ENCODE measurements at regions not wholly inside any gene's neighbourhood (a gene's known extent, or its start where the extent isn't known, plus 50 kb on each side); places are given as distances from the start of the nearest gene placed in this dataset.
"Not testable (repeated sequence)": the region's sequence is repeated elsewhere in the genome, so short reads cannot be mapped to it uniquely, and the experiment has no call there.

- H3K4me3 Mint-ChIP-seq: no peak overlapping the region
These were observed 622.8 kb downstream of the DACH1 start for GRCh38 chr13:71244161-71244560.

GRCh38 chr13:71242201-71242600 is 624.8 kb downstream of the DACH1 start:
- Mint-ChIP-seq H3K4me1 (no peaks in the 10 kb centered on the region), H3K9me3 (no peaks in the 10 kb centered on the region), H3K27me3 (no peaks in the 10 kb centered on the region), H3K36me3 (ENCODE audit: insufficient read depth) (no peaks in the 10 kb centered on the region), H3K4me3 (no peak overlapping the region), H3K27ac (ENCODE audit: low read depth) (no peak overlapping the region)
- DNase-seq (ENCODE audit: low spot score in 2 of 2) (no peak), ATAC-seq (replicated peaks; ENCODE audit: extremely low read depth, poor library complexity, severe bottlenecking) (no peak)

More at GRCh38 chr13:71244161-71244560, 622.8 kb downstream of the DACH1 start:
- Mint-ChIP-seq H3K4me1 (no peaks in the 10 kb centered on the region), H3K27ac (ENCODE audit: low read depth) (no peak overlapping the region), H3K36me3 (ENCODE audit: insufficient read depth) (no peaks in the 10 kb centered on the region), H3K27me3 (no peaks in the 10 kb centered on the region), H3K9me3 (no peaks in the 10 kb centered on the region)
- ATAC-seq (replicated peaks; ENCODE audit: extremely low read depth, poor library complexity, severe bottlenecking) (no peak), DNase-seq (ENCODE audit: low spot score in 2 of 2) (no peak)

- H3K4me1 Mint-ChIP-seq: no peaks in the 10 kb centered on the region
- H3K27ac Mint-ChIP-seq (ENCODE audit: low read depth): no peak overlapping the region
- H3K9me3 Mint-ChIP-seq: no peaks in the 10 kb centered on the region
- H3K27me3 Mint-ChIP-seq: no peaks in the 10 kb centered on the region
- DNase-seq (ENCODE audit: low spot score in 2 of 2): no peak
- H3K36me3 Mint-ChIP-seq (ENCODE audit: insufficient read depth): no peaks in the 10 kb centered on the region
- ATAC-seq (replicated peaks; ENCODE audit: extremely low read depth, poor library complexity, severe bottlenecking): no peak
- no peak overlapping the region for H3K4me3 Mint-ChIP-seq
These were observed 626.1 kb downstream of the DACH1 start for GRCh38 chr13:71240911-71241310.

- ATAC-seq (replicated peaks; ENCODE audit: extremely low read depth, poor library complexity, severe bottlenecking) (no peak), DNase-seq (ENCODE audit: low spot score in 2 of 2) (no peak)
- Mint-ChIP-seq H3K36me3 (ENCODE audit: insufficient read depth) (no peaks in the 10 kb centered on the region), H3K4me3 (no peak overlapping the region), H3K27ac (ENCODE audit: low read depth) (no peak overlapping the region), H3K4me1 (no peaks in the 10 kb centered on the region), H3K27me3 (no peaks in the 10 kb centered on the region), H3K9me3 (peaks cover 5% of the 10 kb centered on the region)
These were observed 629.7 kb downstream of the DACH1 start for GRCh38 chr13:71237332-71237731.

- Mint-ChIP-seq H3K27ac (ENCODE audit: low read depth) (no peak overlapping the region), H3K4me3 (no peak overlapping the region), H3K9me3 (peaks cover 10% of the 10 kb centered on the region), H3K36me3 (ENCODE audit: insufficient read depth) (peaks cover 3% of the 10 kb centered on the region), H3K27me3 (no peaks in the 10 kb centered on the region), H3K4me1 (no peaks in the 10 kb centered on the region)
- DNase-seq (ENCODE audit: low spot score in 2 of 2) (no peak), ATAC-seq (replicated peaks; ENCODE audit: extremely low read depth, poor library complexity, severe bottlenecking) (no peak)
These were observed 647.1 kb downstream of the DACH1 start for GRCh38 chr13:71219698-71220415.

GRCh38 chr13:71218960-71219359 is 648.0 kb downstream of the DACH1 start:
- peaks cover 12% of the 10 kb centered on the region for H3K9me3 Mint-ChIP-seq
- H3K4me3 Mint-ChIP-seq: no peak overlapping the region

GRCh38 chr13:71217827-71218226 is 649.2 kb downstream of the DACH1 start:
- Mint-ChIP-seq H3K9me3 (peaks cover 10% of the 10 kb centered on the region), H3K4me1 (no peaks in the 10 kb centered on the region), H3K36me3 (ENCODE audit: insufficient read depth) (peaks cover 3% of the 10 kb centered on the region), H3K27ac (ENCODE audit: low read depth) (no peak overlapping the region), H3K4me3 (no peak overlapping the region), H3K27me3 (no peaks in the 10 kb centered on the region)
- ATAC-seq (replicated peaks; ENCODE audit: extremely low read depth, poor library complexity, severe bottlenecking): no peak
- no peak for DNase-seq (ENCODE audit: low spot score in 2 of 2)

More at GRCh38 chr13:71218960-71219359, 648.0 kb downstream of the DACH1 start:
- Mint-ChIP-seq H3K4me1 (no peaks in the 10 kb centered on the region), H3K27me3 (no peaks in the 10 kb centered on the region), H3K27ac (ENCODE audit: low read depth) (no peak overlapping the region), H3K36me3 (ENCODE audit: insufficient read depth) (peaks cover 3% of the 10 kb centered on the region)
- DNase-seq (ENCODE audit: low spot score in 2 of 2): no peak
- no peak for ATAC-seq (replicated peaks; ENCODE audit: extremely low read depth, poor library complexity, severe bottlenecking)

- Mint-ChIP-seq H3K9me3 (peaks cover 11% of the 10 kb centered on the region), H3K27ac (ENCODE audit: low read depth) (no peak overlapping the region), H3K4me1 (no peaks in the 10 kb centered on the region), H3K4me3 (no peak overlapping the region), H3K36me3 (ENCODE audit: insufficient read depth) (peaks cover 1% of the 10 kb centered on the region), H3K27me3 (no peaks in the 10 kb centered on the region)
- DNase-seq (ENCODE audit: low spot score in 2 of 2): no peak
- ATAC-seq (replicated peaks; ENCODE audit: extremely low read depth, poor library complexity, severe bottlenecking): no peak
These were observed 652.2 kb downstream of the DACH1 start for GRCh38 chr13:71214821-71215220.

- Mint-ChIP-seq H3K4me1 (no peaks in the 10 kb centered on the region), H3K27ac (ENCODE audit: low read depth) (no peak overlapping the region), H3K27me3 (no peaks in the 10 kb centered on the region), H3K36me3 (ENCODE audit: insufficient read depth) (peaks cover 1% of the 10 kb centered on the region), H3K4me3 (no peak overlapping the region), H3K9me3 (peaks cover 11% of the 10 kb centered on the region)
- DNase-seq (ENCODE audit: low spot score in 2 of 2) (no peak), ATAC-seq (replicated peaks; ENCODE audit: extremely low read depth, poor library complexity, severe bottlenecking) (no peak)
These were observed 652.6 kb downstream of the DACH1 start for GRCh38 chr13:71214357-71214756.

- no peak overlapping the region for H3K27ac Mint-ChIP-seq (ENCODE audit: low read depth)
- H3K4me1 Mint-ChIP-seq: no peaks in the 10 kb centered on the region
- peaks cover 11% of the 10 kb centered on the region for H3K9me3 Mint-ChIP-seq
- no peaks in the 10 kb centered on the region for H3K27me3 Mint-ChIP-seq
- H3K4me3 Mint-ChIP-seq: no peak overlapping the region
- DNase-seq (ENCODE audit: low spot score in 2 of 2) (no peak), ATAC-seq (replicated peaks; ENCODE audit: extremely low read depth, poor library complexity, severe bottlenecking) (no peak)
- peaks cover 1% of the 10 kb centered on the region for H3K36me3 Mint-ChIP-seq (ENCODE audit: insufficient read depth)
These were observed 653.7 kb downstream of the DACH1 start for GRCh38 chr13:71213252-71213821.

- Mint-ChIP-seq H3K9me3 (peaks cover 11% of the 10 kb centered on the region), H3K27me3 (no peaks in the 10 kb centered on the region), H3K4me3 (no peak overlapping the region), H3K27ac (ENCODE audit: low read depth) (no peak overlapping the region), H3K36me3 (ENCODE audit: insufficient read depth) (no peaks in the 10 kb centered on the region), H3K4me1 (no peaks in the 10 kb centered on the region)
- DNase-seq (ENCODE audit: low spot score in 2 of 2) (no peak), ATAC-seq (replicated peaks; ENCODE audit: extremely low read depth, poor library complexity, severe bottlenecking) (no peak)
These were observed 656.1 kb downstream of the DACH1 start for GRCh38 chr13:71210861-71211260.

- H3K9me3 Mint-ChIP-seq: peaks cover 11% of the 10 kb centered on the region
- H3K4me3 Mint-ChIP-seq: no peak overlapping the region
- DNase-seq (ENCODE audit: low spot score in 2 of 2) (no peak), ATAC-seq (replicated peaks; ENCODE audit: extremely low read depth, poor library complexity, severe bottlenecking) (no peak)
- H3K4me1 Mint-ChIP-seq: no peaks in the 10 kb centered on the region
- H3K36me3 Mint-ChIP-seq (ENCODE audit: insufficient read depth): no peaks in the 10 kb centered on the region
- no peaks in the 10 kb centered on the region for H3K27me3 Mint-ChIP-seq
- H3K27ac Mint-ChIP-seq (ENCODE audit: low read depth): no peak overlapping the region
These were observed 657.8 kb downstream of the DACH1 start for GRCh38 chr13:71209217-71209616.

GRCh38 chr13:71184583-71184982 is 682.4 kb downstream of the DACH1 start:
- H3K9me3 Mint-ChIP-seq: peaks cover 19% of the 10 kb centered on the region
- H3K4me3 Mint-ChIP-seq; ATAC-seq (replicated peaks; ENCODE audit: extremely low read depth, poor library complexity, severe bottlenecking); DNase-seq (ENCODE audit: low spot score in 2 of 2); H3K36me3 Mint-ChIP-seq (ENCODE audit: insufficient read depth); H3K27me3 Mint-ChIP-seq; H3K4me1 Mint-ChIP-seq; H3K27ac Mint-ChIP-seq (ENCODE audit: low read depth): not testable (repeated sequence)

Data from central memory CD8-positive, alpha-beta T cell (primary cell).